ENCODE measurements at regions not wholly inside any gene's neighbourhood (a gene's known extent, or its start where the extent isn't known, plus 50 kb on each side); places are given as distances from the start of the nearest gene placed in this dataset.

DNA sequence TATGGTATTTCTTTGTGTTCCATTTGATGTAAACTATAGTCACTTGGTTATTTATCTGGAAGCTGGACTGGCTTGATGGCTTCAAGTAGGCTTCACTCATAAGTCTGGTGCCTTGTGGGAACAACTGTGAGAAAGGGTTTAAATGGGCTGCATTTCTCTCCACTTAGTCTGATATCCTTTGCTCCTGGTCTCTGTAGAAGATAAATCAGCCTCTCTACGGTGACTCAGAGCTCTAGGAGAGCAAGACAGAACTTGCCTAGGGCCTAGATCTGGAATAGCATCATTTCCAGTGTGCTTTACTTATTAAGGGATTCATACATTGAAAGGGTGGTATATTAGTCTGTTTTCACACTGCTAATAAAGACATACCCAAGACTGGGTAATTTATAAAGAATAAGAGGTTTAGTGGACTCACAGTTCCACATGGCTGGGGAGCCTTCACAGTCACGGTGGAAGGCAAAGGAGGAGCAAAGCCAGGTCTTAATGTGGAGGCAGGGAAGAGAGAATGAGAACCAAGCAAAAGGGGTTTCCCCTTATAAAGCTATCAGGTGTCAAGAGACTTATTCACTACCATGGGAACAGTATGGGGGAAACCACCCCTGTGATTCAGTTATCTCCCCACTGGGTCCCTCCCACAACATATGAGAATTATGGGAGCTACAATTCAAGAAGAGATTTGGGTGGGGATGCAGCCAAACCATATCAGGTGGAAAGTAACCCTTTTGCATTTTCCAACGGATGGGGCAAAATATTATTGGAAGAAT lies 1746.4 kb upstream of the PCDH7 start:
- peak; percentile 11 for DNase-seq (ENCODE audit: low read depth)

DNA sequence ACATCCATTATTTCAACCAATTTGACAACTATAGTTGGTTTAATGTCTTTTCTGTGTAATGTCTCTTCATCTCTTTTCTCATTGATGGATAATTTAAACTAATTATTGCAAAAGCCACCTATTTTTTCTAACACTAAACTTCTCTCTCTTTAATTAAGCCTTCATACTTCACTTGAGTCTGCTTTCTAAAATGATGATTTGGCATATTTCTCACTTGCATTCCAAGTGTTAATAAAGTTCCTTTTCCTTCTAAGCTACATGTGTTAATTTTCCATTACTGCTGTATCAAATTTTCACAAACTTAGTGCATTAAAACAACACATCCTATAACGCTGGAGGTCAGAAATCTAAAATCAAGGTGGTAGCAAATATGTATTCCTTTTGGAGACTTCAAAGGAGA lies 1743.8 kb upstream of the PCDH7 start:
- DNase-seq (ENCODE audit: low read depth): no peak

DNA sequence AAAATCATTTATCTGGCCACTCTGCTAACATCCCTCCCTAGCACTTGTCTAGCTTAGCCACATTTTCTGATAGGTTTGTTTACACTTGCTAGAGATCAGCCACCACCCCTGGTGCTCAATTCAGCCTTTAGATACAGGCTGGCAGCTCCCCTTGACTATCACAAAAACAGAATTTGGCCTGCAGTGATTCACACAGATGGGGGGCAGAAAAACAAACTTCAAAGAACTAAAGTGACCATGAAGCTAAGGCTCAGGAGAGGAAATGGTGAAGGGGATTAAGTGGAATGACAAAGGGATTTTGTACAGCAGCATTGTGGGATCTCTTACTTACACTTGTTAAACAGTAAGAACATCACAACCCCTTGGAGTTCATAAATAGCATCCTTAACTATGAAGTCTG lies 1718.0 kb upstream of the PCDH7 start:
- no peak for DNase-seq (ENCODE audit: low read depth)

DNA sequence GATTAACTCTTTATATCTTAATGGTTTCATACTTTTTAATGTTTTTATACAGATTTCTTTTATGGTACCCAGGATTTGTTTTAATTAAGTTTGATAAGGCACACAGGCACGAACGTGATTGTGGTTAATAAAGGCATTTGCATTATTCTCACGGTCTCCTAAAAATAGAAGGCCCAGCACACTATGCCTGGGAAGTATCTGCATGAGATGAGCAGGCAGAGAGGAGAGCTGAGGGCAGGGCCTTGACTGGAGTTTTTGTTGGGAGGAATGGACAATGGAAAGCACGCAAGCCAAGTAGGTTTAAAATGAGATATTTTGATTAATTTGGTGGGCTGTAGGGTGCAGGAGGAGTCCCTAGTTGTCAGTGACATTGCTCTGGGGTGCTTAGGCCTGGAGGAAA lies 1714.3 kb upstream of the PCDH7 start:
- DNase-seq (ENCODE audit: low read depth): no peak

DNA sequence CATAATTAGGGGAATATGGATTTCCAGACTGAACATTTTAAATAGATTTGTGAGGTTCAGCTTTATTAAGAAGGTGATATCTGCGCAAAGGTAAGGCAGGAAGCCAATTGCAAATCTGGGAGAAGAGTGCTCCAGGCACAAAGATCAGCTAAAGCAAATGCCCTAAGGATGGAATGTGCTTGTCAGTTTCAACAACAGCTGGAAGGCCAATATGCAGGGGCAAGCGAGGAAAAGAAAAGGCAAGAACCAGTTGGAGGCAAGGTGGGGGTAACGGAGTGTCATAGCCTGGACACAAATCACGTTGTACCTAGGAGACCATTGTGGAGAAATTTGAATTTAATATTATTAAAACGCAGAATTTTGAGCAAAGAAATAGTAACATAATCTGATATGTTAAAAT lies 1710.3 kb upstream of the PCDH7 start:
- no peak for DNase-seq (ENCODE audit: low read depth)

DNA sequence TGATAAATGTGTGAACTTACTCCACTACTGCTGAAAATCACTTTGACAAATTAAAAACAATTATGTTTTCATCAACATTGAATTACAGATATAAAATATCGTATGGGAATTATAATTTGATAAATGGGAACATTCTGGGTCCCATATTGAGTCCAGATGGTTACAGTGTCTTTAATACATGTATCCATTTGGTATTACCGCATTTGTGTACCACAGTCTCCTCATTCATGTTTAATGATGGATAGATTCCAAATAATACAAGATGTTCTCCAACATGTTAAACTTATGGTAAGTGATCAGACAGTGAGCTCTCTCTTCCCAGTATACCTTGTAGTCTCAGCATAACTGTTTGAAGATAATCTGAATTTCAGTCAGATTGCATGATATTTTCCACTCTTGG lies 1706.8 kb upstream of the PCDH7 start:
- DNase-seq (ENCODE audit: low read depth): no peak

DNA sequence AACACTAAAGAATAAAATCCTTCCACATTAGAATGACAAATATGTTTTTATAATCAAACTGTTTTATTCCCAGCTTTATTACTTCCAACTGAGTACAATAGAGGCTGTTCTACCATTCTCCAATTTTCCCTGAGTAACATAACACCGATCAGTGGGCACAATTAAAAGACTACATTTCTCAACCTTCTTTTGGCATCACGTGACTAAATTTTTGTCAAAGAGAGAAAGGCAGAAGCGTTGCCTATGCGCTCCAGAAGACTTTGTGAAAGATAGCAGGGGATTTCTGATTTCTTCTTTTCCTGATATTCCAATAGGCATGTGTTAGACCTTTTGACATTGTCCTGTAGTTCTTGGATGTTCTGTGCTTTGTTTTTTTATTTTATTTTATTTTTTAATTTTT lies 1705.6 kb upstream of the PCDH7 start:
- no peak for DNase-seq (ENCODE audit: low read depth)

DNA sequence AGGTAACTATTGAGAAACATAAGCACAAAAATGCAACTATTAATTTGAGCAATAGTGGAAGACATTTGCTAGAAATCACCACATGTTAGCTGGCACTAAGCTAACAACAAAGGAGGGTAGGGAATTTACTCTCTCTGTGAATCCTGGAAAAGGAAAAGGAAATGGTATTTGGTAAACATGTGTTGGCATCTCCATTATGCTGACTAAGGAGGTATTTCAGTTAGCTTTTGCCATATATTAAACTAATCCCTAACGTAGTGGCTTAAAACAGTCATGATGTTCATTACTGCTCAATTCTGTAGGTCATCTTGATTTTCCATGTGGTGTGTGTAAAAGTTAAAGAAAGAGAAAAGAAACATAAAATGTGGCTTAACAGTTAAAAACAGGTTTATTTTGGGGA lies 1686.5 kb upstream of the PCDH7 start:
- DNase-seq (ENCODE audit: low read depth): no peak

DNA sequence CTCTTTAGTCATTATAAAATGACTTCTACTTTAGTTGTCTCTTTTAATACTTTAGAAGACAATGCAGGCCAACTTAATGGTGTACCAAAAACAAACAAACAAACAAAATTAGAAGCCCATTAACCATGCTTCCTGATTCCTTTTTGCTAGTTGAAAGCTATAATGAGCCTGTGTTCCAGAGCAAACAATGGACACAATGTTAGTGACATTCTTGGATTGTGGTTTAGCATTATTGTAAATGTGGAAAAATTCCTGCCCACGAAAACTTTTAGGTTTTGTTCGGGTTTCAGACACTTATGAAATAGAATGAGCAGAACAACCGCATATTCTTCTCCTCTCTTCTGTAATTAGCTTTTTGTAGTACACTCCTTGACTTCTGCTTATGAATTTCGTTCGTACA lies 1682.7 kb upstream of the PCDH7 start:
- DNase-seq (ENCODE audit: low read depth): no peak

DNA sequence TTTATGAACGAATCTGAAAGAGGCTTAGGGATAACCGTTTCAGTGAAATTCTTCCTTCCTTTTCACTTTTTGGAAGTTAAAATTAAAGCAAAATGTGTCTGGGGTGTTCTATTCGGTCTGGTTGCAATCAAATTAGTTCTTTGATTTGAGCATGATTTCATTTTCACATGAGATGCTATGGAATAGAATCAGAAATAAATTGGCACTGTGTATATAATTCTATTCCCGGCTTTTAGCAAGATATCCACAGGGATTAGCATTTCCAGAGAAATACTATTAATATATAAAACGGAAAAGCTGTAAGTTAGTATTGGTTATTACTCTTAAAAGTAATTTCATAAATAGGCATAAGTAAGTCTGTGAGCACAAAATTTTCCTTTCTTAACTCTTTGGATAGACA lies 1676.8 kb upstream of the PCDH7 start:
- DNase-seq (ENCODE audit: low read depth): no peak

DNA sequence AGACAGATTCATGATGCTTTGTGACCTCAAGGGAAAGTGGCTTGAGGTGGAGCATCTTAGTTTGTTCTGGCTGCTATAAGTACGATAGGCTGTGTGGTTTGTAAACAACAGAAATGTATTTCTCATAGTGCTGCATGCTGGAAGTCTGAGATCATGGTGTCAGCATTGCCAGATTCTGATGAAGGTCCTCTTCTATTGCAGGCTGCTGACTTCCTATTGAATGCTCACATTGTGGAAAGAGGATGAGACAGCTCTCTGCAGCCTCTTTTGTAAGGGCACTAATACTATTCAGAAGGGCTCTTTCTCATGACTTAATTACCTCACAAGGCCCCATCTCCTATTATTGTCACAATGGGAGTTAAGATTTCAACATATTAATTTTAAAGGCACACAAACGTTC lies 1674.0 kb upstream of the PCDH7 start:
- peak; percentile 26 for DNase-seq (ENCODE audit: low read depth)

DNA sequence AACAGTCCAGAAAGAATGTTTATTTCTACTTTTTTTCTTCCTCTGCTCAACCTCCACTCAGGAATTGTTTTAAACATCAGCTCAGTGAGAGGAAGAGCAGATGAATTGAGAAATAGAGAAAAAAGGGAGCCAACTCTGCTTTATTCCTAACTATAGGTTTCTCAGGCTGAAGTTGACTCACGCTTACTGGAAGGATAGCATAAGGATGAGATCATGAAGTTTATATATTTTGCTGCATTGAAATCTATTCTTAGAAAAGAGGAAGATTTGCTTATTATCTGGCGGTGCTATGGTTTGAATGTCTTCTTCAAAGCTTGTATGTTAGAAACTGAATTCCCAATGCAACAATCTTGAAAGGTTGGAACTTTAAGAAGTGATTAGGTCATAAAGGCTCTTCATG lies 1673.4 kb upstream of the PCDH7 start:
- DNase-seq (ENCODE audit: low read depth): peak; percentile 56

DNA sequence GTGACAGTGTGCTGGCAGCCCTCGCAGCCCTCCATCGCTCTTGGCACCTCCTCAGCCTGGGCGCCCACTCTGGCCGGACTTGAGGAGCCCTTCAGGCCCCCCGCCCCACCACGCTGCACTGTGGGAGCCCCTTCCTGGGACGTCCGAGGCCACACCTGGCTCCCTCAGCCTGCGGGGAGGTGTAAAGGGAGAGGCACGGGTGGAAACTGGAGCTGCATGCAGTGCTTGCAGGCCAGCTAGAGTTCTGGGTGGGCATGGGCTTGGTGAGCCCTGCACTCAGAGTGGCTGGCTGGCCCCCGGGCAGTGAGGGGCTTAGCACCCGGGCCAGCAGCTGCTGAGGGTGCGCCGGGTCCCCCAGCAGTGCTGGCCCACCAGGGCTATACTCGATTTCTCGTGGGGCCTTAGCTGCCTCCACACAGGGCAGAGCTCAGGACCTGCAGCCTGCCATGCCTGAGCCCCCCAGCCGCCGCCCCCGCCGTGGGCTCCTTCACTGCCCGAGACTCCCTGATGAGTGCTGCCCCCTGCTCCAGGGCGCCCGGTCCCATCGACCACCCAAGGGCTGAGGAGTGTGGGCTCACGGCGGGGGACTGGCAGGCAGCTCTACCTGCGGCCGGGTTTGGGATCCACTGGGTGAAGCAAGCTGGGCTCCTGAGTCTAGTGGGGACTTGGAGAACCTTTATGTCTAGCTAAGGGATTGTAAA lies 1672.7 kb upstream of the PCDH7 start:
- no peak for DNase-seq (ENCODE audit: low read depth)

DNA sequence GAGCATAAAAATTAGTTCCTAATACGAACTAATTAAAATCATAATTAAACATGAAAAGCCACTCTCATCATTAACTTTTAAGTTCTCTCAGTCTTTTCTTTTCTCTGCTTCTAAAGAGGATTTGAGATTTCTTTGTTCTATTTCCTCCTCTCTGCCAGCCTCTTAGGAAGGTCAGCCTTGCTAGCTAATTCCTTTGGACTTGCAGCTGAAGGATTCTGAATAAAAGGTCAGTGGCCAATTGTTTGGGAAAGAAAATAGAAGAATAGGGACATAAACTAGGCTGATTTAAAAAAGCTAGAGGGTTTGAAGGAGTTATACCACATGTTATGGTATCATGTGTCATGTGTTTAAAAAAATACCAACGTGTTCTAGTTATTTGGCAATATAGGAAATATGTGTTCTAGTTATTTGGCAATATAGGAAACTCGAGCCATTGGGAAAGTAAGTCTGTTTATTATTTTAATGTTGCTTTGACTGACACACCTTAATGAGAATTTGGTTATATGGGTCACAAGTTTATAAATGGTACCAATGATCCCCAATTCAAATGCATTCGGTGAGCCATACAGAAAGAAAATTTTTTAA lies 1668.7 kb upstream of the PCDH7 start:
- peak; percentile 6 for DNase-seq (ENCODE audit: low read depth)

DNA sequence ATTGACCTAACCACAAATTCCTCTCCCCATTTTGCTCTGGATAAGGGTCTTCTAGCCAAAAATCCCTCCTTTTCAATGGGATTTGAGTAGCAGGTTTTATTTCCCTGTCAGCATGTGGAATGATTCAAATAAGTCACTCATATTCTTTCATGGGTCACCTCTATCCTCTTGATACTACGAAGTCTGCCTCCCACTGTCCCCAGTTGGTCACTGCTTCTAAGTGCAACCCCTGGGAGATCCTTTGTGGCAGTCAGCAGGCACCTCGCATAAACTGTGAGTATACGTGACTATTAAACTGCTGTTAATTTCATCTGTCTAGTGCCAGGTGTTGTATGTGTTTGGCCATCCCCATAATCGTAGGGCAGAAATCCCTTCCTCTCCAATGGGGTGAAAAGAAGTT lies 1667.9 kb upstream of the PCDH7 start:
- no peak for DNase-seq (ENCODE audit: low read depth)

DNA sequence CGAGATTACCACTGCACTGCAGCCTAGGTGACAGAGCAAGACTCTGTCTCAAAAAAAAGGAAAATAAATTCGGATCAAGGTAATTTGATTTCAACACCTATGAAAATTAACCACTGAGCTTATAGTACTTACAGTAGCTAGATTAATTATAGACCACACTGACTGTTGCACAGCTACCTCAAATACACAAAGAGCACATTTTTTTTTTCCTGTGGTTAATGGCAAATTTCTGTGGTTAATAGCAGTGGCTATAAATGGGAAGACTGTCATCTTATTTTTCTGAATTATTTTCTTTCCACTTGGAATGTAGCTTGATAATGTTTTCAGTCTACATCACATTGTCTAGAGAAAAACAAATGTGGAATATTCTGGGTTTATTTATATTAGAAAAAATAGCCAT lies 1661.6 kb upstream of the PCDH7 start:
- DNase-seq (ENCODE audit: low read depth): no peak

DNA sequence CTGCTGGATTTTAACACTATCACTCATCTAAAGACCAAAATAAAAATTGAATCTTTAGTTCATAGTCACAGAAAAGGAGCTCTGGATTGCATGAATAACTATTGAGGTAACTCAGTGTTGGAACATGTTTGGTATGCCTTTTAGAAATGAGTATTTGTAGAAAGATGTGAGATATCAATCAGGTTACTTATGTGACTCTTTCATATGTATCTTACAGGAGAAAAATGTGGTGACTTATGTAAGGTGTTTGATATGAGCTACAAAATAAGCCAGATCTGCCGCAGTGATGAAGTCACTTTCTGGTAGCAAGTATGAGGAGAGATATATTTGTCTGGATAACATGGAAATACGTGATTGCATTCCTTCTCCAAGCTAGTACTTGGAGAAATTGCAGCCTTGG lies 1653.3 kb upstream of the PCDH7 start:
- no peak for DNase-seq (ENCODE audit: low read depth)

DNA sequence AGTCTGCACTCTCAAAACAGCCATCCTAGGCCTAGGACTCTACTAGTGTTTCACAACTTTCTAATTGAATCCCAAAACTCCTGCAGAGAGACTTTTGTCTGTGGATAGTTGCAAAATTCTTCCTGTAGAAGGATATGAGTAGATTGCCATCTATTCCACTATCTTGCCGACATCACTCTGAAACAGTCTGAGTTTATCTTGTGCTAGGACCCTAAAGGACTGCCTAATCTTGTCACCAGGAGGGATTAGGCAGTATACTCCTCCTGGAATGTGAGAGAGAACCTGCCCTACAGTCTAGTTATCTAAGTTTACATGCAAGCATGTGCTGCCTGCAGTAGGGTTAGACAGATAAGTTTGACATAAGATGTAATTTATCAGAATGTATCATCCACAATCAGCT lies 1646.6 kb upstream of the PCDH7 start:
- DNase-seq (ENCODE audit: low read depth): no peak

DNA sequence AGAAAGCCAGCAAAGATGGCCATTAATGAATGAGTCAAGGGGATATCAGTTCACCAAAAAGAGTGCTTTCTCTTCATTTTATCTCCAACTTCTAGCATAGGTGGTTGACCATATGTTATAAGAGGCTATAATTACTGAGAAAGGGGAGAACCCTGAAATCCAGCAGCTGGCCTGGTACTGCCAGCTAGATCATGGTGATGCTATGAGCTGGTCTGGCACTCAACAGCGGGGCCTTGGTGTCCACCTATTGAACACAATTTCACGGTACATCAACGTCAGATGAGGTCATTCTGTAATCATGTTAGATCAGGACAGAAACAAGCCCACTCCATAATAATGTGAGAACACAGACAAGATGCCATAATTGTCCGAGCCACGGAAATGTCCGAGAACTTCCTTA lies 1644.8 kb upstream of the PCDH7 start:
- DNase-seq (ENCODE audit: low read depth): no peak

DNA sequence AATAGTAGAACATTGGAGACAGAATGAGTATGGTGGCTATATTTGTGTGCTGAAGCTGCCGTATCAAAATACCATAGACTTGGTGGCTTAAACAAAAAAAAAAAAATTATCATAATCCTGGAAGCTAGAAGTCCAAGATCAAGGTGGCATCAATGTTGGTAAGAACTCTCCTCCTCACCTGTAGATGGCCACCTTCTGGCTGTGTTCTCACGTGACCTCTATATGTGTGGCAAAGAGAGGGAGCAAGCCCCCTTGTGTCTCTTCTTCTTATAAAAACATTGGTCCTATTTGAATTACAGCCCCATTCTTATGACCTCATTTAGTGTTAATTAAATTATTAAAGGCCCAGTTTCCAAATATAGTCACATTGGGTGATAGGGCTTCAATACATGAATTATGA lies 1640.9 kb upstream of the PCDH7 start:
- no peak for DNase-seq (ENCODE audit: low read depth)

DNA sequence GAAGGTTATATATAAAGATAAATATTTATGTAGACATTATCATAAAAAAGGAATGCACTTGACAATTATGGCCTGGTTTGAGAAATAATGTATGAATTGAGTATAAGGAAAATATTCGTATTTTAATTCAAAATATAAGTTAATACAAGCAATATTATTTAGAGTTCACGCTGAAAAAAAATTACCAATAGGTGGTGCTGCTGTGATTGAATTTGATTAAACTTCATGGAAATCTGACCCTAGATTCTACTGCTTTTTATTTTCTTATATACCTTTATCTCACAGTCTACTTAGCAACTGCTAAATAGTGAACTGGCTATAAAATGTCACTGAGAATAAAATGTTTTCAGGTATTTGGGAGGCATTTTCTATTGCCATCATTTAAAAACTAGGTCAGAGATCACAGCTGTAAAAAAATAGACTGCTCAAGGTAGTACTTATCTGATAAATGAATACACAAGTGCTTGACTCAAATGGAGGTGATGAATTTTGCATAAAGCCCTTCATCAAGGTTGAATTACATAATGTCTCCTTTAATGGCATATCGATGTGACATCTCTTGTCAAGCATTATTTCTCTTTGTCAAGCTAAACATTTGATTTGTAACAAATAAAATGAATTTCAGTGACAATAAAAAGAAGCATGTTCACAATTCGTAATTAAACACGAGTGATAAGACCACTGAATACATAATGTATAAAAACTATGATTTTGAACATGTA lies 1638.8 kb upstream of the PCDH7 start:
- DNase-seq (ENCODE audit: low read depth): no peak

DNA sequence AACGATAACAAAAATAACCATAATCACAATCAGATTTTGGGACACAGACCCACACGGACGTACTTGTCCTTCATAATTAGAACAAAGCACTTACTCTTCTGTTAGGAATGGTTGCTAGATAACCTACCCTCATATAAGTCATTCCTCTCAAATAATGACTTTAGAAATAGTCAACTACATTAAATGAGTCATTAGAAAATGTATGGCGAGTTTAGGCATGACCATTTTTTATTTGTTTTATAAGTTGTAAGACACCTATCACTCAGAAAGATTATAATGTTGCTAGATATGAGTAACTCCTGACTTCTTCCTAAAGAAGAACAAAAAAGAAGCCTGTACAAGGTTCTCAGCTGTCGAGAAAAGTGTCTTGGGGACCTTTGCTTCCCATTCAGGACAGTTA lies 1637.5 kb upstream of the PCDH7 start:
- no peak for DNase-seq (ENCODE audit: low read depth)

DNA sequence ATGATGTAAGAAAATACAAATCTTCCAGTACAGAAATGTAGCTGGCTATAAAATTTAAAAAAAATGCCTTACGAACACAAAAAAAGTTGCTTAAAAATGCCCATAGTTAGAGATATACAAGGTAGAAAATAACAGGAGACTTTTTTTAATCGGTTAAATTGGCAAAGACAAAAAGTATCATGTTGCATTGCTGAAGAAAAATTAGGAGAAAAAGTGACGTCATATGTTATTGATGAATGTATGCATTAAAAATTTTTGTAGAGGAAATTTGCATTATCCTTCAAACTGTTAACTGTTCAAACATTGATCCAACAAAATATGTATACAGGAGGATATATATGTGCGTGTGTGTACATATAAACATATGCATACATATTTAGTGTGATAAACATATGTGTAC lies 1634.4 kb upstream of the PCDH7 start:
- no peak for DNase-seq (ENCODE audit: low read depth)

All from HS-5 (cell line).